ENCODE measurements at regions not wholly inside any gene's neighbourhood (a gene's known extent, or its start where the extent isn't known, plus 50 kb on each side); places are given as distances from the start of the nearest gene placed in this dataset.

DNA sequence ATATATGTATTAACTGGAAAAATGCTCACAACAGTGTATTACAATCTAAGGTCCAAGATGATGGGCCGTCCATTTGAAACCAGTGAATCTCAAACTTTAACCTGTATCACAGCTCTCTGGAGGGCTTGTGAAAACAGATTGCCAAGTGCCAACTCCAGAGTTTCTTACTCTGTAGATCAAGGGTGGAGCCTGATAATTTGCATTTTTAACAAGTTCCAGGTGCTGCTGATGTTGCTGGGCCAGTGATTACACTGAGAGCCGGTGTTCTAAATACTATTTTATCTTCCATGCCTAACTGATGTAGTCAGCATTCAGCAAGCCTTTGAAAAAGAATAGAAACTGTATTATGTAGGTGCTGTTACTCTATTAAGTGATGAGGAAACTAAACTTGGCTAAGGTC, 269.9 kb upstream of the FERD3L start:
- DNase-seq (ENCODE audit: low spot score) = no peak
- no peaks in the 10 kb centered on the region for H3K9me3 Mint-ChIP-seq (ENCODE audit: unreplicated experiment)
- H3K27me3 Mint-ChIP-seq (ENCODE audit: unreplicated experiment) = no peaks in the 10 kb centered on the region
- H3K4me1 Mint-ChIP-seq (ENCODE audit: unreplicated experiment) = peaks cover 9% of the 10 kb centered on the region
- no peaks in the 10 kb centered on the region for H3K36me3 Mint-ChIP-seq (ENCODE audit: low read depth, unreplicated experiment)
- H3K27ac Mint-ChIP-seq (ENCODE audit: unreplicated experiment) = no peak overlapping the region
- TF ChIP-seq, protein P1, sequence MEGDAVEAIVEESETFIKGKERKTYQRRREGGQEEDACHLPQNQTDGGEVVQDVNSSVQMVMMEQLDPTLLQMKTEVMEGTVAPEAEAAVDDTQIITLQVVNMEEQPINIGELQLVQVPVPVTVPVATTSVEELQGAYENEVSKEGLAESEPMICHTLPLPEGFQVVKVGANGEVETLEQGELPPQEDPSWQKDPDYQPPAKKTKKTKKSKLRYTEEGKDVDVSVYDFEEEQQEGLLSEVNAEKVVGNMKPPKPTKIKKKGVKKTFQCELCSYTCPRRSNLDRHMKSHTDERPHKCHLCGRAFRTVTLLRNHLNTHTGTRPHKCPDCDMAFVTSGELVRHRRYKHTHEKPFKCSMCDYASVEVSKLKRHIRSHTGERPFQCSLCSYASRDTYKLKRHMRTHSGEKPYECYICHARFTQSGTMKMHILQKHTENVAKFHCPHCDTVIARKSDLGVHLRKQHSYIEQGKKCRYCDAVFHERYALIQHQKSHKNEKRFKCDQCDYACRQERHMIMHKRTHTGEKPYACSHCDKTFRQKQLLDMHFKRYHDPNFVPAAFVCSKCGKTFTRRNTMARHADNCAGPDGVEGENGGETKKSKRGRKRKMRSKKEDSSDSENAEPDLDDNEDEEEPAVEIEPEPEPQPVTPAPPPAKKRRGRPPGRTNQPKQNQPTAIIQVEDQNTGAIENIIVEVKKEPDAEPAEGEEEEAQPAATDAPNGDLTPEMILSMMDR (IDR thresholded peaks at IDR 0.05; ENCODE audit: unreplicated experiment) = no peak
- H3K4me3 Mint-ChIP-seq (ENCODE audit: unreplicated experiment) = no peak overlapping the region

- Mint-ChIP-seq H3K27ac (ENCODE audit: unreplicated experiment) (no peak overlapping the region), H3K27me3 (ENCODE audit: unreplicated experiment) (no peaks in the 10 kb centered on the region), H3K36me3 (ENCODE audit: low read depth, unreplicated experiment) (no peaks in the 10 kb centered on the region), H3K4me3 (ENCODE audit: unreplicated experiment) (no peak overlapping the region), H3K4me1 (ENCODE audit: unreplicated experiment) (peaks cover 9% of the 10 kb centered on the region), H3K9me3 (ENCODE audit: unreplicated experiment) (no peaks in the 10 kb centered on the region)
- TF ChIP-seq, protein P1 (IDR thresholded peaks at IDR 0.05; ENCODE audit: unreplicated experiment) = no peak
- no peak for DNase-seq (ENCODE audit: low spot score)
Measured at GRCh38 chr7:19413443-19413965, 268.3 kb upstream of the FERD3L start.

GRCh38 chr7:19410691-19411090, 265.5 kb upstream of the FERD3L start:
- Mint-ChIP-seq H3K27me3 (ENCODE audit: unreplicated experiment) (no peaks in the 10 kb centered on the region), H3K9me3 (ENCODE audit: unreplicated experiment) (no peaks in the 10 kb centered on the region), H3K36me3 (ENCODE audit: low read depth, unreplicated experiment) (no peaks in the 10 kb centered on the region), H3K4me1 (ENCODE audit: unreplicated experiment) (peaks cover 2% of the 10 kb centered on the region), H3K4me3 (ENCODE audit: unreplicated experiment) (no peak overlapping the region), H3K27ac (ENCODE audit: unreplicated experiment) (no peak overlapping the region)
- DNase-seq (ENCODE audit: low spot score) = no peak
- TF ChIP-seq, protein P1 (IDR thresholded peaks at IDR 0.05; ENCODE audit: unreplicated experiment) = no peak

- no peaks in the 10 kb centered on the region for H3K36me3 Mint-ChIP-seq (ENCODE audit: low read depth, unreplicated experiment)
- TF ChIP-seq, protein P1 (IDR thresholded peaks at IDR 0.05; ENCODE audit: unreplicated experiment) = no peak
- no peaks in the 10 kb centered on the region for H3K9me3 Mint-ChIP-seq (ENCODE audit: unreplicated experiment)
- no peaks in the 10 kb centered on the region for H3K27me3 Mint-ChIP-seq (ENCODE audit: unreplicated experiment)
- H3K27ac Mint-ChIP-seq (ENCODE audit: unreplicated experiment) = no peak overlapping the region
- DNase-seq (ENCODE audit: low spot score) = no peak
- no peak overlapping the region for H3K4me3 Mint-ChIP-seq (ENCODE audit: unreplicated experiment)
- H3K4me1 Mint-ChIP-seq (ENCODE audit: unreplicated experiment) = no peaks in the 10 kb centered on the region
Measured at GRCh38 chr7:19410106-19410505, 264.9 kb upstream of the FERD3L start.

- Mint-ChIP-seq H3K27ac (ENCODE audit: unreplicated experiment) (no peak overlapping the region), H3K4me1 (ENCODE audit: unreplicated experiment) (no peaks in the 10 kb centered on the region), H3K36me3 (ENCODE audit: low read depth, unreplicated experiment) (no peaks in the 10 kb centered on the region), H3K27me3 (ENCODE audit: unreplicated experiment) (no peaks in the 10 kb centered on the region), H3K4me3 (ENCODE audit: unreplicated experiment) (no peak overlapping the region), H3K9me3 (ENCODE audit: unreplicated experiment) (no peaks in the 10 kb centered on the region)
- DNase-seq (ENCODE audit: low spot score) = no peak
- TF ChIP-seq, protein P1 (IDR thresholded peaks at IDR 0.05; ENCODE audit: unreplicated experiment) = no peak
Measured at GRCh38 chr7:19408706-19409220, 263.5 kb upstream of the FERD3L start.

Measured in endothelial cell (in vitro differentiated cells).